IMR-90 (cell line): ENCODE measurements at regions not wholly inside any gene's neighbourhood (a gene's known extent, or its start where the extent isn't known, plus 50 kb on each side); places are given as distances from the start of the nearest gene placed in this dataset.

Experiments used
- ATAC-seq: fragments of 200-7000 bp; cut with Tn5 transposase; 2 replicates; pipeline ENCODE4 v1.9.1; 2020; ENCODE audit warnings: low read depth, mild to moderate bottlenecking, moderate library complexity
- BruUV-seq: library from RNA; stranded (reverse); fragments of 400-500 nt; replicated peaks from 2 replicates; lab custom pipeline; 2021; lab: Mats Ljungman, UMichigan
- CTCF ChIA-PET: fragments of 300-600 bp; formaldehyde crosslinking; extraction: SDS; loops from one replicate; lab custom pipeline; 2021; ENCODE audit warnings: antibody characterized with exemption; lab: Yijun Ruan, JAX
- POLR2A ChIA-PET: fragments of 300-600 bp; sonication (Branson Sonifier 250); formaldehyde crosslinking; loops from one replicate; lab custom pipeline; 2022; ENCODE audit warnings: antibody characterized with exemption; ENCODE audit not compliant: unreplicated experiment; lab: Charles Lee
- DNase-seq: peaks from one replicate; pipeline ENCODE4 v3.0.0; 2013
- H2AFZ ChIP-seq: replicated peaks from 2 replicates; pipeline ENCODE3; 2013; ENCODE audit warnings: low read length, mild to moderate bottlenecking; ENCODE audit not compliant: poor library complexity
- H2AK5ac ChIP-seq: 2 replicates; pipeline ENCODE4 v1.6.1; 2013; ENCODE audit warnings: low read depth, low read length, inconsistent platforms
- H2AK9ac ChIP-seq: replicated peaks from 2 replicates; pipeline ENCODE3; 2013; ENCODE audit warnings: mild to moderate bottlenecking, low read depth, low read length, moderate library complexity; ENCODE audit not compliant: poor library complexity
- H2BK120ac ChIP-seq: 2 replicates; pipeline ENCODE4 v1.6.1; 2013; ENCODE audit warnings: low read depth, low read length, inconsistent platforms
- H2BK15ac ChIP-seq: 3 replicates; pipeline ENCODE4 v1.6.1; 2013; ENCODE audit warnings: low read depth, low read length, inconsistent platforms
- H2BK20ac ChIP-seq: 2 replicates; pipeline ENCODE4 v1.6.1; 2013; ENCODE audit warnings: low read depth, mild to moderate bottlenecking, inconsistent platforms, low read length, moderate library complexity
- H2BK5ac ChIP-seq: 2 replicates; pipeline ENCODE4 v1.6.1; 2013; ENCODE audit warnings: mild to moderate bottlenecking, low read depth, low read length, inconsistent platforms; ENCODE audit not compliant: poor library complexity, severe bottlenecking
- H3K14ac ChIP-seq: replicated peaks from 2 replicates; pipeline ENCODE4 v1.6.1; 2013; ENCODE audit warnings: low read depth, low read length, inconsistent platforms
- H3K18ac ChIP-seq: 2 replicates; pipeline ENCODE4 v1.6.1; 2013; ENCODE audit warnings: low read depth, low read length, control low read depth
- H3K23ac ChIP-seq: 2 replicates; pipeline ENCODE4 v1.6.1; 2013; ENCODE audit warnings: low read depth, low read length, inconsistent platforms
- H3K27ac ChIP-seq: 2 replicates; pipeline ENCODE4 v1.5.1; 2013; ENCODE audit warnings: mild to moderate bottlenecking, control low read depth, low read length; ENCODE audit not compliant: insufficient read depth
- H3K27me3 ChIP-seq: 2 replicates; pipeline ENCODE4 v1.6.1; 2013; ENCODE audit warnings: low read length; ENCODE audit not compliant: control insufficient read depth, insufficient read depth
- H3K36me3 ChIP-seq: 2 replicates; pipeline ENCODE4 v1.6.1; 2013; ENCODE audit warnings: low read length, mixed read lengths; ENCODE audit not compliant: control insufficient read depth, insufficient read depth
- H3K4ac ChIP-seq: 2 replicates; pipeline ENCODE4 v1.6.1; 2013; ENCODE audit warnings: low read depth, low read length, inconsistent platforms
- H3K4me1 ChIP-seq: 2 replicates; pipeline ENCODE4 v1.6.1; 2013; ENCODE audit warnings: low read length, mixed read lengths; ENCODE audit not compliant: control insufficient read depth, insufficient read depth
- H3K4me2 ChIP-seq: 2 replicates; pipeline ENCODE4 v1.6.1; 2013; ENCODE audit warnings: low read depth, mild to moderate bottlenecking, control low read depth, low read length, moderate library complexity
- H3K4me3 ChIP-seq: 2 replicates; pipeline ENCODE4 v1.5.1; 2013; ENCODE audit warnings: low read depth, mild to moderate bottlenecking, control low read depth, low read length, moderate library complexity; ENCODE audit not compliant: insufficient read depth
- H3K56ac ChIP-seq: 2 replicates; pipeline ENCODE4 v1.6.1; 2013; ENCODE audit warnings: low read length, inconsistent platforms; ENCODE audit not compliant: insufficient read depth; ENCODE audit errors: extremely low read depth
- H3K79me1 ChIP-seq, 2 experiments: 2 replicates each; pipeline ENCODE4 v1.6.1; 2013; ENCODE audit warnings: low read length in 2 of 2, inconsistent platforms in 1 of 2, low read depth in 1 of 2
- H3K9ac ChIP-seq: 2 replicates; pipeline ENCODE4 v1.6.1; 2013; ENCODE audit warnings: low read depth, low read length, control low read depth
- H3K9me1 ChIP-seq: 2 replicates; pipeline ENCODE4 v1.6.1; 2013; ENCODE audit warnings: low read length, inconsistent platforms; ENCODE audit not compliant: insufficient read depth
- H3K9me3 ChIP-seq: 2 replicates; pipeline ENCODE4 v1.6.1; 2013; ENCODE audit warnings: low read length; ENCODE audit not compliant: control insufficient read depth, insufficient read depth
- H4K20me1 ChIP-seq: 2 replicates; pipeline ENCODE4 v1.6.1; 2013; ENCODE audit warnings: low read length, inconsistent platforms; ENCODE audit not compliant: insufficient read depth
- H4K5ac ChIP-seq: 2 replicates; pipeline ENCODE4 v1.6.1; 2013; ENCODE audit warnings: mild to moderate bottlenecking, low read depth, low read length, control low read depth
- H4K8ac ChIP-seq, 2 experiments: 2 replicates each; pipeline ENCODE4 v1.6.1; 2013; ENCODE audit warnings: low read depth in 2 of 2, low read length in 2 of 2, control low read depth in 1 of 2, inconsistent platforms in 1 of 2
- H4K91ac ChIP-seq: 2 replicates; pipeline ENCODE4 v1.6.1; 2013; ENCODE audit warnings: low read depth, low read length, inconsistent platforms; ENCODE audit not compliant: insufficient read depth
- FOS ChIP-seq: fragments of 150-350 bp; IDR thresholded peaks from 2 replicates; pipeline ENCODE4 v1.6.1; 2016; ENCODE audit warnings: low read depth, low read length
- NFE2L2 ChIP-seq: fragments of 150-350 bp; IDR thresholded peaks from 2 replicates; pipeline ENCODE4 v1.6.1; 2016; ENCODE audit warnings: low read depth, mild to moderate bottlenecking, low read length
- RAD21 ChIP-seq: IDR thresholded peaks from 2 replicates; pipeline ENCODE4 v1.6.1; 2012; ENCODE audit warnings: low read length, improper control_type of control experiment
- RFX5 ChIP-seq: IDR thresholded peaks from 2 replicates; pipeline ENCODE4 v1.8.0; 2012; ENCODE audit warnings: low read depth, mild to moderate bottlenecking, low read length, moderate library complexity
- WGBS, 2 experiments: methylation state at CpG; one replicate each; pipeline versions ENCODE4 v1.1.5 to v1.1.7; 2013; ENCODE audit warnings: missing lambda C conversion rate in 2 of 2; ENCODE audit not compliant: insufficient read length in 1 of 2; ENCODE audit errors: extremely low coverage in 2 of 2; 5-methylcytosine and 5-hydroxymethylcytosine counted together
- dilution Hi-C: fragments of 300-500 bp; cut with HindIII; formaldehyde crosslinking; loops from one replicate; pipeline ENCODE4 v1.14.3; 2018; ENCODE audit warnings: low sequenced_read_pairs; ENCODE audit not compliant: unreplicated experiment
- in situ Hi-C: fragments of 300-500 bp; cut with MboI; formaldehyde crosslinking; loops from 3 replicates; pipeline ENCODE4 v1.14.3; 2019; ENCODE audit warnings: low sequenced_read_pairs, inconsistent platforms, mixed read lengths
- intact Hi-C: fragments of 100-400 bp; cut with micrococcal nuclease; formaldehyde crosslinking; loops from 2 replicates; pipeline ENCODE4 v1.10.0; 2022

DNA sequence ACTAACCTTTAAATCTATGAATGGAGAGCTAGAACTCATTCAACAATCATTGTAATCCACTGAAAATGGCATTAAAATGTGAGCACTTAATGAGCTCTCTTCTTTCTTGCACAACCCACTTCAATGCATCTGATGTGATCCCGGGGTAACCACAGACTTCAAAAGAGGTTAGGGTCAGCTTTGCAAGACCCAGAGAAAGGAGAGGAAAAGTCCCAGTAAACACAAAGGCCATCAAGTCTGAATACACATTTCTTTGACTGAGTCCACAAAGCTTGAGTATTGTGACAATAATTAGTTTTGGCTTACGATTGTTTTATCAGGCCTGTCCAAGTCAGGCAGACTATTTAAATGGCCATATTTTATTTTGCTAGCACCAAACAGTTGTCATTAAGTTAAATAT, 148.8 kb upstream of the ZNF608 start:
- Histone ChIP-seq H3K4me1 (no peaks in the 10 kb centered on the region), H3K23ac (no peak overlapping the region), H3K56ac (no peak overlapping the region), H3K9ac (no peak overlapping the region), H2AFZ (no peak overlapping the region), H3K79me1 (no peaks in the 10 kb centered on the region), H2AK5ac (no peak overlapping the region), H3K4me3 (no peak overlapping the region), H3K36me3 (no peaks in the 10 kb centered on the region), H4K5ac (no peak overlapping the region), H3K4me2 (no peak overlapping the region), H2BK15ac (no peak overlapping the region), H2BK20ac (no peak overlapping the region), H3K14ac (no peak overlapping the region), H3K27ac (no peak overlapping the region), H2BK5ac (no peak overlapping the region), H3K27me3 (no peaks in the 10 kb centered on the region), H3K18ac (no peak overlapping the region), H4K91ac (no peak overlapping the region), H4K8ac (no peak overlapping the region), H3K4ac (no peak overlapping the region), H3K9me3 (no peaks in the 10 kb centered on the region), H2BK120ac (no peak overlapping the region), H3K9me1 (no peaks in the 10 kb centered on the region), H2AK9ac (no peak overlapping the region), H4K20me1 (no peaks in the 10 kb centered on the region)
- ATAC-seq (no peak), DNase-seq (no peak)
- BruUV-seq = no TSS peak
- dilution Hi-C loops (no loop called here), intact Hi-C loops (no loop called here), in situ Hi-C loops (no loop called here)
- WGBS, 2 experiments = no CpG with 5 or more reads among the region's 2 CpGs
- POLR2A ChIA-PET = no interaction called here
- TF ChIP-seq RAD21 (no peak), FOS (no peak), RFX5 (no peak), NFE2L2 (no peak)
- CTCF ChIA-PET = no interaction called here
